Keratinocyte (primary cell): ENCODE measurements at regions not wholly inside any gene's neighbourhood (a gene's known extent, or its start where the extent isn't known, plus 50 kb on each side); places are given as distances from the start of the nearest gene placed in this dataset.

Source experiments
- CTCF ChIP-seq, 3 experiments: IDR thresholded peaks in 1 of 3; conservative IDR thresholded peaks in 1 of 3; optimal IDR thresholded peaks in 1 of 3; 2 replicates in 2 of 3; 3 replicates in 1 of 3; pipeline versions ENCODE3 to v1.5.1; 2011; ENCODE audit warnings: low read length in 3 of 3, mild to moderate bottlenecking in 3 of 3, moderate library complexity in 2 of 3, control low read depth in 1 of 3, inconsistent platforms in 1 of 3; ENCODE audit not compliant: insufficient read depth in 2 of 3; ENCODE audit errors: extremely low read depth in 1 of 3
- EZH2 ChIP-seq: IDR thresholded peaks from one replicate; pipeline ENCODE4 v1.6.1; 2012; ENCODE audit warnings: inconsistent platforms, mild to moderate bottlenecking, low read length, moderate library complexity

DNA sequence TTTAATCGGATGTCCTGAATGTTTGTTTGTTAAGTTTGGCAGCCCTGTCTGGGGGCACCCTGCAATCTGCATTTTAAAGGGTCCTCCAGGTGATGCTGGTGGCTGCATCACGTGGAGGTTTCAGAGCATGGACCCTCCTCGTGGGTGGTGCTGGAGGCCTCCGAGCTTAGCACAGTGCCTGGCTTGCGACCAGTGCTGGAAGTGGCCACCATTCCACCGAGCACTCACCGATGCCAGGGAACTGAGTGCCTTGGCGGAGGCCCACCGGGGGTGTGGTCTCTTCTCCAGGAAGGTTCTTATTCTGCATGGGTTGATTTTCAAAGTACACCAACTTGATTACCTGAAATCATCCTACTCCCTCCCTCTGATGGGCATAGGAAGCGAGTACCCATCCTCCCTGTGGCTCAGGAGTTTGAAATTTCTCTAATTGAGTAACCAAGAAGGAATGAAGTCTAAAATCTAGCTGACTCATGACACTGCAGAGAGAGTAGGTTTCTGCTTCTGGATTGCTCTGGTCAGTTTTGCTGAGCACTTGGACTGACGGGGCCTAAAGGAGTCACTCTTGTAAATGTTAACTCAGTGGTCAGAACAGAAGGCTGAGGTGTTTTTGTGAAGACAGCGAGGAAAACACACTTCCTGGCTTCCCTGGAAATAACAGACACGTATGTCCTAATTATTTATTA lies 58.1 kb upstream of the SLC66A3 start:
- no peak for TF ChIP-seq CTCF (optimal IDR thresholded peaks at IDR 0.05 in 1 of 3, IDR thresholded peaks at IDR 0.05 in 1 of 3, conservative IDR thresholded peaks at IDR 0.05 in 1 of 3; ENCODE audit: extremely low read depth in 1 of 3, insufficient read depth in 2 of 3, low read length in 3 of 3)
- TF ChIP-seq EZH2: no peak
